HepG2 (cell line): ENCODE measurements at regions not wholly inside any gene's neighbourhood (a gene's known extent, or its start where the extent isn't known, plus 50 kb on each side); places are given as distances from the start of the nearest gene placed in this dataset.

ENCODE experiments used
- ARHGAP35 ChIP-seq: sonication (generic); formaldehyde crosslinking; IDR thresholded peaks from 2 replicates; pipeline ENCODE4 v1.9.0; 2022; ENCODE audit warnings: mild to moderate bottlenecking, inconsistent platforms, moderate library complexity, missing genetic modification reagents, borderline replicate concordance
- DR1 ChIP-seq: sonication (generic); formaldehyde crosslinking; IDR thresholded peaks from 2 replicates; pipeline ENCODE4 v1.8.0; 2021; ENCODE audit warnings: mild to moderate bottlenecking, missing genetic modification reagents, inconsistent platforms
- ELF1 ChIP-seq: sonication (generic); formaldehyde crosslinking; IDR thresholded peaks from 2 replicates; pipeline ENCODE4 v1.4.0; 2020; ENCODE audit warnings: missing genetic modification reagents
- KLF12 ChIP-seq: sonication (generic); formaldehyde crosslinking; IDR thresholded peaks from 2 replicates; pipeline ENCODE4 v1.4.0; 2020; ENCODE audit warnings: missing genetic modification reagents, borderline replicate concordance
- PCBP2 ChIP-seq: fragments of 200-400 bp; formaldehyde crosslinking; optimal IDR thresholded peaks from 2 replicates; pipeline ENCODE3; 2018; ENCODE audit warnings: low read length, low read depth; ENCODE audit not compliant: poor library complexity, severe bottlenecking
- SRSF1 ChIP-seq: fragments of 200-400 bp; formaldehyde crosslinking; optimal IDR thresholded peaks from 2 replicates; pipeline ENCODE3; 2017; ENCODE audit warnings: mild to moderate bottlenecking, low read depth, low read length, moderate library complexity
- ZFP90 ChIP-seq: sonication (generic); formaldehyde crosslinking; IDR thresholded peaks from 2 replicates; pipeline ENCODE4 v1.8.0; 2022; ENCODE audit warnings: missing genetic modification reagents, mild to moderate bottlenecking, inconsistent platforms, borderline replicate concordance
- ZNF331 ChIP-seq: sonication (generic); formaldehyde crosslinking; IDR thresholded peaks from 2 replicates; pipeline ENCODE4 v1.4.0; 2020; ENCODE audit warnings: missing genetic modification reagents
- ZNF335 ChIP-seq: sonication (generic); formaldehyde crosslinking; IDR thresholded peaks from 2 replicates; pipeline ENCODE4 v1.4.0; 2020; ENCODE audit warnings: missing genetic modification reagents
- ZNF441 ChIP-seq: sonication (generic); formaldehyde crosslinking; IDR thresholded peaks from 2 replicates; pipeline ENCODE4 v1.7.0; 2021; ENCODE audit warnings: missing genetic modification reagents, borderline replicate concordance
- ZNF496 ChIP-seq: sonication (generic); formaldehyde crosslinking; IDR thresholded peaks from 2 replicates; pipeline ENCODE4 v1.8.1; 2023; ENCODE audit warnings: mild to moderate bottlenecking, moderate library complexity, missing genetic modification reagents; ENCODE audit not compliant: insufficient replicate concordance
- ZNF761 ChIP-seq: sonication (generic); formaldehyde crosslinking; conservative IDR thresholded peaks from 2 replicates; pipeline ENCODE4 v1.4.0; 2020; ENCODE audit warnings: mild to moderate bottlenecking, missing genetic modification reagents
- ZSCAN22 ChIP-seq: sonication (generic); formaldehyde crosslinking; IDR thresholded peaks from 2 replicates; pipeline ENCODE4 v1.4.0; 2020; ENCODE audit warnings: mild to moderate bottlenecking, missing genetic modification reagents
- TF ChIP-seq, protein P1 (sequence below): sonication (generic); formaldehyde crosslinking; IDR thresholded peaks from 2 replicates; pipeline ENCODE4 v1.5.1; 2020; ENCODE audit warnings: missing genetic modification reagents, mild to moderate bottlenecking, borderline replicate concordance
- TF ChIP-seq, protein P2 (sequence below): sonication (generic); formaldehyde crosslinking; IDR thresholded peaks from 2 replicates; pipeline ENCODE4 v1.4.0; 2020; ENCODE audit warnings: low read depth, mild to moderate bottlenecking, missing genetic modification reagents
- TF ChIP-seq, protein P3 (sequence below): sonication (generic); formaldehyde crosslinking; IDR thresholded peaks from 2 replicates; pipeline ENCODE4 v1.9.0; 2021; ENCODE audit warnings: missing genetic modification reagents, borderline replicate concordance
- TF ChIP-seq, protein P4 (sequence below): sonication (generic); formaldehyde crosslinking; IDR thresholded peaks from 2 replicates; pipeline ENCODE4 v1.8.1; 2023; ENCODE audit warnings: mild to moderate bottlenecking, moderate library complexity, missing genetic modification reagents
- TF ChIP-seq, protein P5 (sequence below): sonication (generic); formaldehyde crosslinking; IDR thresholded peaks from 2 replicates; pipeline ENCODE4 v1.8.0; 2022; ENCODE audit warnings: mild to moderate bottlenecking, missing genetic modification reagents, moderate library complexity

DNA sequence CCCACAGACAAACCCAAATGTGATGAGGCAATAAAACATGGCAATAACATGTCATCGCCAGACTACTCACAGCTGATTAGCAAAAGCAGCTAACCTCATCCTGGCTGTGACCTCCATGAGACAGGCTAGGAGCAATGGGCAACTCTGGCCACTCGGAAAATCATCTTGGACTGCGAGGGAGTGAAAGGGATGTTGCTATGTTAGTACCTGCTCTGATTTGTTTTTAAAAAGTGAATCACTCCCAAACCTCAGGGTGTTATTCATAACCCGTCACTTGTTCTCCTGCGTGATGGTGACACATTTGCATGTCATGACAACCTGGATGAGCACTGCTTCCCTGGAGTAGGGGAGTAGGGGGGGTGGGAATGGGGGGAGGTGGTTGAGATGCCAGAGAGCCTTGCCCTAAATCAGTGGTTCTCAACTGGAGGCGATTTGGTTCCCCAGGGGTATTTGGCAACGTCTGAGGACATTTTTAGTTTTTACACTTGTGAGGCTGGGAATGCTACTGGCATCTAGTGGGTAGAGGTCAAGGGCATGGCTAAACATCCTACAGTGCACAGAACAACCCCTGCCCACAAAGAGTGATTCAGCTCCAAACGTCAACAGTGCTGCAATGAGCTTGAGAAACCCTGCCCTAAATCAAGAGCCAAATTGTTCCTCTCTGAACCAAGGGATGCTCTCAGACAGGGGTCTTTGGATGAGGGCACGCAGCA, 241.7 kb downstream of the SOX9 start (continued):
- TF ChIP-seq, protein P1, sequence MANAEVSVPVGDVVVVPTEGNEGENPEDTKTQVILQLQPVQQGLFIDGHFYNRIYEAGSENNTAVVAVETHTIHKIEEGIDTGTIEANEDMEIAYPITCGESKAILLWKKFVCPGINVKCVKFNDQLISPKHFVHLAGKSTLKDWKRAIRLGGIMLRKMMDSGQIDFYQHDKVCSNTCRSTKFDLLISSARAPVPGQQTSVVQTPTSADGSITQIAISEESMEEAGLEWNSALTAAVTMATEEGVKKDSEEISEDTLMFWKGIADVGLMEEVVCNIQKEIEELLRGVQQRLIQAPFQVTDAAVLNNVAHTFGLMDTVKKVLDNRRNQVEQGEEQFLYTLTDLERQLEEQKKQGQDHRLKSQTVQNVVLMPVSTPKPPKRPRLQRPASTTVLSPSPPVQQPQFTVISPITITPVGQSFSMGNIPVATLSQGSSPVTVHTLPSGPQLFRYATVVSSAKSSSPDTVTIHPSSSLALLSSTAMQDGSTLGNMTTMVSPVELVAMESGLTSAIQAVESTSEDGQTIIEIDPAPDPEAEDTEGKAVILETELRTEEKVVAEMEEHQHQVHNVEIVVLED (CRISPR knock-in tag): no peak
- TF ChIP-seq ARHGAP35 (CRISPR knock-in tag): no peak
- no peak for TF ChIP-seq PCBP2
- TF ChIP-seq ZSCAN22 (CRISPR knock-in tag): no peak
- no peak for TF ChIP-seq ELF1 (CRISPR knock-in tag)
- TF ChIP-seq ZNF496 (CRISPR knock-in tag): no peak
- 0 out of 2 replicates have a peak, but pooled peaks have one; percentile 17 for TF ChIP-seq ZNF331 (CRISPR knock-in tag)
- no peak for TF ChIP-seq SRSF1
- TF ChIP-seq ZFP90 (CRISPR knock-in tag): no peak
- TF ChIP-seq, protein P2, sequence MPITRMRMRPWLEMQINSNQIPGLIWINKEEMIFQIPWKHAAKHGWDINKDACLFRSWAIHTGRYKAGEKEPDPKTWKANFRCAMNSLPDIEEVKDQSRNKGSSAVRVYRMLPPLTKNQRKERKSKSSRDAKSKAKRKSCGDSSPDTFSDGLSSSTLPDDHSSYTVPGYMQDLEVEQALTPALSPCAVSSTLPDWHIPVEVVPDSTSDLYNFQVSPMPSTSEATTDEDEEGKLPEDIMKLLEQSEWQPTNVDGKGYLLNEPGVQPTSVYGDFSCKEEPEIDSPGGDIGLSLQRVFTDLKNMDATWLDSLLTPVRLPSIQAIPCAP (CRISPR knock-in tag): no peak
- no peak for TF ChIP-seq ZNF441
- TF ChIP-seq, protein P3, sequence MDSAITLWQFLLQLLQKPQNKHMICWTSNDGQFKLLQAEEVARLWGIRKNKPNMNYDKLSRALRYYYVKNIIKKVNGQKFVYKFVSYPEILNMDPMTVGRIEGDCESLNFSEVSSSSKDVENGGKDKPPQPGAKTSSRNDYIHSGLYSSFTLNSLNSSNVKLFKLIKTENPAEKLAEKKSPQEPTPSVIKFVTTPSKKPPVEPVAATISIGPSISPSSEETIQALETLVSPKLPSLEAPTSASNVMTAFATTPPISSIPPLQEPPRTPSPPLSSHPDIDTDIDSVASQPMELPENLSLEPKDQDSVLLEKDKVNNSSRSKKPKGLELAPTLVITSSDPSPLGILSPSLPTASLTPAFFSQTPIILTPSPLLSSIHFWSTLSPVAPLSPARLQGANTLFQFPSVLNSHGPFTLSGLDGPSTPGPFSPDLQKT (CRISPR knock-in tag): no peak
- no peak for TF ChIP-seq ZNF761 (CRISPR knock-in tag)
- TF ChIP-seq ZNF335: peak; percentile 44; the same call in 1 of the 2 replicates
- TF ChIP-seq, protein P4, sequence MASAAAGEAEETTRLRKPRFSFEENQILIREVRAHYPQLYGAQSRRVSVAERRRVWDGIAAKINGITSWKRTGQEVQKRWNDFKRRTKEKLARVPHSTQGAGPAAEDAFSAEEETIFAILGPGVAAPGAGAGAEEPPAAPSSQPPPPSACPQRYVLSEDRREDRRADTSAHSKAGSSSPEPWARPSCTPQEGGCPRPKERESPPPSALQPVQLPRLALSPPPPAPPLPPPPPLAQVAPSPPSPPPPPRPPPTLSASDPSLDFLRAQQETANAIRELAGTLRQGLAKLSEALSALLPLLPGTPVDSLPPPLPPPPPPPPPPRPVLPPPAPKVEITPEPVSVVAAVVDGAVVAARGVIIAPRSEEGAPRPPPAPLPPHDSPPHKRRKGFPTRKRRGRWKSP (CRISPR knock-in tag): no peak
- TF ChIP-seq KLF12 (CRISPR knock-in tag): no peak
- TF ChIP-seq, protein P5, sequence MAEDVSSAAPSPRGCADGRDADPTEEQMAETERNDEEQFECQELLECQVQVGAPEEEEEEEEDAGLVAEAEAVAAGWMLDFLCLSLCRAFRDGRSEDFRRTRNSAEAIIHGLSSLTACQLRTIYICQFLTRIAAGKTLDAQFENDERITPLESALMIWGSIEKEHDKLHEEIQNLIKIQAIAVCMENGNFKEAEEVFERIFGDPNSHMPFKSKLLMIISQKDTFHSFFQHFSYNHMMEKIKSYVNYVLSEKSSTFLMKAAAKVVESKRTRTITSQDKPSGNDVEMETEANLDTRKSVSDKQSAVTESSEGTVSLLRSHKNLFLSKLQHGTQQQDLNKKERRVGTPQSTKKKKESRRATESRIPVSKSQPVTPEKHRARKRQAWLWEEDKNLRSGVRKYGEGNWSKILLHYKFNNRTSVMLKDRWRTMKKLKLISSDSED (CRISPR knock-in tag): no peak
- TF ChIP-seq DR1 (CRISPR knock-in tag): no peak
